NCI-H1105 (cell line): ENCODE measurements at regions not wholly inside any gene's neighbourhood (a gene's known extent, or its start where the extent isn't known, plus 50 kb on each side); places are given as distances from the start of the nearest gene placed in this dataset.
A peak's percentile ranks its signal among the peaks of the same experiment; 100 is the strongest.

Experiments used
- DNase-seq: peaks from one replicate; lab custom pipeline; 2025; lab: John Stamatoyannopoulos, UW

DNA sequence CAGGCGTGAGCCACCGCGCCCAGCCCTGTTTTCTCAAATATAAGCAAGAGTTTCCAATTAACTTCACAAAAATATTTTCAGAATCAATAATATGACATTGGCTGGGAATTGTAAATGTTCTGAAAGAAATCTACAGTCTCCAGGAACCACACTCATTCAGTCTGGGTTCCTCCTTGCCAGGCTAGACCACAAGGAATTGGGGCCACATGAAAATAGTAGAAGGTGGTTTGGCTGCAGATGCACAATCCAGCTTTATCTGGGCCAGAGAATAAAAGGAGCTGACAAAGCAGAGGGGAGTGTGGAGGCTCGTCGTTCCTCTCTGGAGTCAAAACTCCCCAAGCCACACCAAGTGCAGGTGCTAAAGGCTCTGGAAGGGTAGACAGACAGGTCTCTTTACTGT, 92.0 kb upstream of the OSMR start:
- DNase-seq: no peak

- DNase-seq: no peak
Measured at GRCh38 chr5:38755181-38755580, 90.6 kb upstream of the OSMR start.

- DNase-seq: no peak
Measured at GRCh38 chr5:38756068-38756467, 89.7 kb upstream of the OSMR start.

- no peak for DNase-seq
Measured at GRCh38 chr5:38757451-38758245, 88.2 kb upstream of the OSMR start.

DNA sequence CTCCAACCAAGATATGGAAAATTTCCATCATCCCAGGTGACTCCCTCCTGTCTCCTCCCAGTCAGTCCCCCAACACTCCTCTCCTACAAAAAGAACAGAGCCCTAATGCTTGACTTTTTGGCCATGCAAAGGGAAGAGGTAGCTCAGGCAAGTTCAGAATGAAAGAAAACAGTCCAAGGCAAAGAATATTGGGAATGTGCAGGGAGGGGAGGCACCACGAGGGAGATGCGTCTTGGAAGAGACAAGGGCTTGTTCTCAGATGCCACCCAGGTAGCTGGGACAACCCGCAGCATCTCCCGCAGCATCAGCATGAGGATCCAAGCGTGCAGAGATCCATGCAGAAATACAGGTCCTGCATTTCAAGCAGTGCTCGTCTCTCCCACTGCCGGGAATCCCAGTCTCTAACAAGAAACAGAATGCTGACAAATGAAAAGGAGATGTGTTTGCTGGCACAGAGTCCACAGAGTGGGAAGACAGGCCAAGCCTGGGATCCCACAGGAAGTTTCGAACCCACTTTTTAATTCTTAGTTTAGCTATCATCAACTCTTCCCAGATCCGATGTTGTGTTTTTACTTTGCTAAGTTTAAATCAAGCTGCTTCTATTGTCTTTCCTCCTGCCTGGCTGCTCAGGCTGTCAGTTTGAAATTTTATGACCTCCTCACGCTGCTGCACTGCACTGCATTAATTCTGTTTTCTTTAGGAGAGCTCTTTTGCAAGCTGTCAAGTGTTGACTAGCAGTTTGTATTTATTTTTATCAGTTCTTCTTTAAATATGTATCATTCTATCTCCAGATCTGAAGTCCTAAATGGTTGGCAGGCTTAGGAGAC, 86.8 kb upstream of the OSMR start:
- DNase-seq: no peak

GRCh38 chr5:38764937-38765391, 80.8 kb upstream of the OSMR start:
- no peak for DNase-seq

DNA sequence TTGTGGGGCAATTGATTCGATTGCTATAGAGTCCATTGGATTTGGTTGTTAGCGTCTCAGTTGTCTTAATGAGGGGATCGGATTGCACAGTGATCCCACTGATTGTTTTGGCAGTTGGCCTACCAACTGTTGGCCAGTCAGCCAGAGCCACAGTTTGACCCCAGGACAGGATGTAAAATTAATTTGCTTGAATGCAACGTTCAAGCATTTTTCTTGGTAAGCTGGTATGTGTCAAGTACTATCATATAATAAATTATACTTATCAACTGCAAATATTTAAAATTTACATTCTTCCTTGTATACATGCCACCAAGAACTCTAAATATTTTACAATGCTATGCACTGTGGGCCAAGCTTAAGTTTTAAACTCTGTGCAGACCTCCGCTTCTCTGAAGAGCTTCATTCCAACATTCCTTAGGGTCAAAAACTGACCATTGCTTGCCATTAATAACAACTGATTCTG, 80.4 kb upstream of the OSMR start:
- no peak for DNase-seq

DNA sequence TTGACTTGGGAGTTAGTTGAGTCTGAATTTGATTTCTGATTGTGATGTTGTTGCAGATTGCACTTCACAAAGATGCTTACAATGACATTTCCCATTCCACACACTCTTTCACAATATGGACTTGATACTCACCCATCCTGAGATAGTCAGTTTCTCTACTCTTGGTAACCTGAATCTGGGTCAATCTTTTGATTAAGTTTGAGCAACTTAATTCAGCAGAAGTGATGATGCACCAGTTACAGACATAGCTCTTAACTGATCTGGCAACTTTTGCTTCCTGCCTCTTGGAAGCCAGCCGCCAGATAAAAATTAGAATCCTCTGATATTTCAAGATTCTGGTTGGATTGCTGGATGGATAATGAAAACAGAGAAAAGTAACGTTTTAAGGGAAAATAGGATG, 79.7 kb upstream of the OSMR start:
- DNase-seq: no peak

DNA sequence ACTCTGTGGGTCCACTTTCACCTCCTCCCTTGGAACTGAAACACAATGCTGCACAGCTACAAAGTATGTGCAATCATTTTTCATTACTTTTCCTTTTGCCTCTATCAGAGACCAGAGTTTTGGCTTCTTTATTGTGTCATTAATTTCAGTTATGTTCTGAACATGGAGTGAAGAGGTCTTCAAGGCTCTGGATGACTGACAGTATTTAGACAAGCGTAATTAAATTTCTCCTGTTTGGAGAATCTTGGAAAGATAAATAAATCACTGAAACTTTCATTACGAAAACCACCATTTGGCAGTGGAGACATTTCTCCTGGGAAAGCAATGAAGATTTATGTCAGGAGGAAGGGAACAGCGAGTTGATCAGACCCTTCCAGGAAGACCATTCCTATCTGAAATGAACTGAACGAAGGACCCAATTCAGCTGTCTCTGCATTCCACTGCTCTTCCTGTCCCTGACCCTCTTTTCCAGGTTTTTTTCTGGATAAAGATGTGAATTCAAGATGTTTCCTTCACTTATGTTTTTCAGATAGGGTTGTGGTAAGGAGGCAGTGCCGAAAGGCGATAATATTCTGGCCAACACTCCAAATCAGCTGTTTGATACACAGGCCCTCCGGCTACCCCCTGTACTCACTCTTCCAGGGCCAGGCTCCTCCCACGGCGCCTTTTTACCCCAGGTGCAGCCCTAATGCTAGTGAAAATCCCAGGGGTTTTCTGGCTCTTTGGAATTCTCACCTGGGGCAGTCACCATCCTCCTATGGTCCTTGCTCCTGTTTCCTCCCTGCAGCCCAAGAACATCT, 77.2 kb upstream of the OSMR start:
- DNase-seq: no peak

DNA sequence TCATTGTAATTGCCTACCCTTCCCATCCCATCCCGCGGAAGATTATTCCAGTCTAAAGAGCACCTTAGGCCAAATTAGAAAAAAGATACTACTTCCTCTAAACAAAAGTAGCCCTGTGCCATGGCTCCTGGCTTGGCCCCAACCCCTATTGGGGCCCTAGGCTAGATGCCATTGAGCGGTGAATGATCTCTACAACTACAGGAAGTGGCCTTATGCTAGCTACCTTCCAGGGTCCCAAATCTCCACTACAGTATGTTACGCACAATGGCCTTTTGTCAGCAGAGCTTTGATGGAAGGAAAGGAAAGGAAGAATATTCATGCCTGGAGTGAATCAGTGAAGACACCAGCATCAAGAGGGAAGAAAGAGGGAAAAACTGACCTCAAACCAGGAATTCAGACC, 73.3 kb upstream of the OSMR start:
- DNase-seq: no peak

DNA sequence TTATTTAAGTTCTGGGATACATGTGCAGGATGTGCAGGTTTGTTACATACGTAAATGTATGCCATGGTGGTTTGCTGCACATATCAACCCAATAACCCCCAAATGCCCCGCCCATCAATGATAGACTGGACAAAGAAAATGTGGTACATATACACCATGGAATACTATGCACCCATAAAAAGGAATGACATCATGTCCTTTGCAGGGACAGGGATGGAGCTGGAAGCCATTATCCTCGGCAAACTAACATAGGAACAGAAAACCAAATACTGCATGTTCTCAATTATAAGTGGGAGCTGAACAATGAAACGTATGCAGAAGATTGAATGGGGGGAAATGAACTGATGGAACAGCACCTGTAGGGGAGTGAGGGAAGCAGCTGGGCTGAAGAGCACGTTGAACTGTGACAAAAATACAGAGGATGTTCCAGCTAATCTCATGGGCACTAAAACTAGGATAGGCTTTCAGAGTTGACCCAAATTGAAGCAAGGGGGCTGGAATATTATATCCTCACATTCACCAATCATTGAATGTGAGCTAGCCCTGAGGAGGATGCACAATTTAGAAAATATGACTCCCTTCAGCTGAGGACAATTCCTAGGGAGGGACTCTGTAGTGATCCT, 70.5 kb upstream of the OSMR start:
- no peak for DNase-seq

DNA sequence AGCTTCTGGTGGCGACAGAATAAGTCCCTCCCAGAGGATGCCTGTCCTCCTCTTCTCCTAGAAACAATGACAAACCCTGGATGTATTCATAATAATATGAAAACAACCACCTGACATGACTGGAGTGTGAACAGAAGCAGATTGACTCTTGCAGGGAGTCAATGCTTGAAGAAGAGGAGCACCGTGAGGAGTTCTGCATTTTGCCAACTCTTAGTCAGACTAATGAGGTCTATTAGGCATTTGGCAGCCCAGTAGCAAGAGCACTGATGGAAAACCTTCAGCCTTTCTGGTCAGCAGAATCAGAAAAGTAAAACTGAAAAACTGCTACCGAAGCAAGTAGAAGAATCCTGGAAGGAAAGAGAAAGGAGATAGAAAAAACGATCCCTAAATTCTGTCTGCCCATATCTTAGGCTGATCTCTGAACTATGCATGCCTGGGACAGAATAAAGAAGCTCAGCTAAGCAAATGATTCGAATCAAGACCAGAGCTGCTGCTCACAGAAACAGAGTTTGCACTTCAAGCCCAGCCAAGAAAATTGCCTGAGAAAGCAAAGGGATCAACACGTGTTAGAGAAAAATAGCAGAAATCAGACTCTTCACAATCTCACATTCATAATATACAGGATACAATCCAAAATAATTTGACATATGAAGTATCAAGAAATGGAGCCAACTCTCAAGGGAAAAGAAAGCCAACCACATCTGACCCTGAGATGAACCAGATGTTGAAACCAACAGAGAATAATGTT, 69.5 kb upstream of the OSMR start:
- no peak for DNase-seq

DNA sequence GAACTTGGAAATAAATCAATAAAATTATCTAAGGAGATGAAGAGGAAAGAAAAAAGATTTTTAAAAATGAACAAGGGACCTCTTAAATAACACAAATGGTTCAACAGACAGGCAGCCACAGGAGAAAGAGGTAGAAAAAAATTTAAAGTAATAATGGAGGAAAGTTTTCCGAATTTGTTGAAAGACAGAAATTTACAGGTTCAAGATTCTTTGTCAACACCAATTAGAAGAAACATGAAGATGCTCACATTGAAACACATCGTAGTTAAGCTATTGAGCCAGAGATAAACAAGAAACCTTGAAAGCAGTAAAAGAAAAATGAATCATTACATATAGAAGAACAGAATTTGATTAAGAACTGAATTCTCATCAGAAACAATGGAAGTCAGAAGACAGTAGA, 68.7 kb upstream of the OSMR start:
- no peak for DNase-seq

GRCh38 chr5:38780316-38780715, 65.5 kb upstream of the OSMR start:
- no peak for DNase-seq

GRCh38 chr5:38780945-38781344, 64.9 kb upstream of the OSMR start:
- DNase-seq: peak; percentile 2

- no peak for DNase-seq
Measured at GRCh38 chr5:38782180-38782835, 63.5 kb upstream of the OSMR start.

- peak; percentile 92 for DNase-seq
Measured at GRCh38 chr5:38783011-38783561, 62.7 kb upstream of the OSMR start.

GRCh38 chr5:38789134-38789533, 56.7 kb upstream of the OSMR start:
- no peak for DNase-seq

- no peak for DNase-seq
Measured at GRCh38 chr5:38789777-38790176, 56.0 kb upstream of the OSMR start.

DNA sequence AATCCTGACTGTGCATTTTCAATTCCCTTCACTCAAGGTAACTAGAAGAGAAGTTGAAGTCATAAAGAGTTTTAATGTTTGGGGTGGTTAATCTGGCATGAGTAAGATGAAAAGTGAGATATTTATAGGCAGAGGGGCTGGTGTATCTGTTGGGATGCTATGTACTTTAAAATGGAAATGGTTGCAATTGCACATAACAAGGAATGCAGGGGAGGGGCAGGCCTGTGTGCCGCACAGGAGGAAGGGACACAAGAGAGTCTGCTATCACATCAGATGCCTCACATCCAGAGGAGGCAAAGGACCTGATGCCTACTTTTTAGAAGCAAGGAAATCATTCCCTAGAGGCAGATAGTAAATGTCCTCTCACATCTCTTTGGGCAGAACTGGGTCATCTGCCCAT, 55.5 kb upstream of the OSMR start:
- no peak for DNase-seq
